HuH-7 (cell line): ENCODE measurements at regions not wholly inside any gene's neighbourhood (a gene's known extent, or its start where the extent isn't known, plus 50 kb on each side); places are given as distances from the start of the nearest gene placed in this dataset.

Experiments
- DNase-seq: peaks from one replicate; pipeline ENCODE4 v3.0.0; 2011; ENCODE audit warnings: low spot score

DNA sequence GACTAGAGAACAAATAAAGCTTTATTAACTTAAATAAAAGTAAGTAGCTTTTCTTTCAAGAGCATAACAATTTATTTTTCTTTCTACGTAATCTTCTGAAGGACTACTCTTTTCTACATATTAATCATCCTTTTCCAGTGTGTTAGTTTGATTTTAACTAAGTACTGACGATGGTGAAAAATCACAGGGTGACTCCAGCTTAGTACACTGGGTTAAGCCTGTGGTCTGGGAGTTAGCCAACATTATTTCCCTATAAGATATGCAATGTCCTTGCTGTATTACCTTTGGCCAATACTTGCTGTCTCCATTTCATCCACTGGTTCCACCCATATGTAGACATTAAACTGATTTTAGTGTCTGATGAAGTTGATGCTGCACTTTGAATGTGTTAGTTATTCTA is 508.6 kb upstream of the SUCLG2 start:
- DNase-seq = no peak

DNA sequence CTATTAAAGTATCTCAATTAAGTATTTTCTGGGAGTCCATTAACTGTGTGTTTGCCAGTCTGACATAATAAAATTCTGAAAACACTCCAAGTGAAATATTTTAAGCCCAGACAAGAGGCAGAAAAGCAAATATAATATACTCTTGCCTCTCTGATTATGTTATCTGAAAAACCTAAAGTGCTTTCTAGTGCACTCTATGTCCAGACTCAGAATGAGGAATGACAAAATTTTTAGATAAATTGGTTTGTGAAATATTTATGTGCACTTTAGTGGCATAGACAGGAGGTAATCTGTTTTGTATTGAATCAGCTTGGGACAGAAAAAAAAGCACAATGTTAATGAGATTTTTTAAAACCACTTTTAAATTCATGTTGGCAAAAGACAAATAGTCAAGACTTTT is 508.2 kb upstream of the SUCLG2 start:
- DNase-seq = no peak

DNA sequence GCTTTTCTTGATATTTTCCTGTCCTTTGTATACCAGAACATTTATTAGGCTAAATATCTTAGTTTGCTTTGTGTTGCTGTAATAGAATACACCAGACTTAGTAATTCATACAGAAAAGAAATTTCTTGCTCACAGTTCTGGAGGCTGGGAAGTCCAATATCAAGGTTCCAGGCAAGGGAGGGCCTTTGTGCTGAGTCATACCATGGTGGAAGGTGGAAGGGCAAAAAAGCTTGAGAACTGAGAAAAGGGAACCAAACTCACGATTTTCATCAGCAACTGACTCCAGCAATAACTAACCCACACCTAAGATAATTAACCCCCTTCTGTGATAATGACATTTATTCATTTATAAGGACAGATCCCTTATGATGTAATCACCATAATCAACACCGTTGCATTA is 496.9 kb upstream of the SUCLG2 start:
- no peak for DNase-seq

DNA sequence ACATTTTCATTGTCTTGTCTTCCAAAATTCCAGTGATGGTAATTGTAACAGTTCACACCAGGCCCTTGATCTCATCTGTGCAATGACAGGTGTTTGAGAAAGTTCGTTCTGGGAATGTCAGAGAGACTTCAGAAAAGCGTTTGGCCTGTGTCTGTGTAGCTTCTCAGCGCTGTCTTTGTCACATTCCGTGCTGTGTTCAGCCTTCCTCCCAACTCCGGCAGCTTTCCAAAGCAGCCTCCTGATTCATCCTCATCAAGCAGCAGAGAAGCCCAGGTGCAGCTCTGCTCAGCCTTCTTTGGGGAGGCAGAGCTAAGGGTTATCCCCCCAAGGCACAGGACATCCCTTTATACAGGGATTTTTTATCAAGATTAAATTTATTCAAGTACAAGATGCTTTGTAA is 494.0 kb upstream of the SUCLG2 start:
- no peak for DNase-seq

DNA sequence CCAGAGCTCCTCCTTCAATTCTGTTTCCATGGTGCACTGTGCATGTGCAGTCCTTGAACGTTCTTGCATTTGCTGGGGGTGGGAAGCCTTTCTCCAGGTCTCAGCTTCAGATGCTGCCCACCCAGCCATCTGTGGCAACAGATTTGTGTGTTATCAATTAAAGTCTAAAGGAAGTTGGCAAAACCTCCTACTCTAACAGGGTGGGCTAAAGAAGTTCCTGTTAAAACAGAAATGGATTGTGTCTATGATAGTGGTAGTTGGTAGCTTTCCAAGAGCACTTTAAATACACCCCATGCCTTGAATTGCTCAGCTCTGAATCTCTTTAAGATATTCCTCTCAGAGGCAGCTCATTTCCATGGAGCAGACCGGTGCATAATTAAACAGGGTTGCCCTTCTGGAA is 488.0 kb upstream of the SUCLG2 start:
- DNase-seq = no peak

DNA sequence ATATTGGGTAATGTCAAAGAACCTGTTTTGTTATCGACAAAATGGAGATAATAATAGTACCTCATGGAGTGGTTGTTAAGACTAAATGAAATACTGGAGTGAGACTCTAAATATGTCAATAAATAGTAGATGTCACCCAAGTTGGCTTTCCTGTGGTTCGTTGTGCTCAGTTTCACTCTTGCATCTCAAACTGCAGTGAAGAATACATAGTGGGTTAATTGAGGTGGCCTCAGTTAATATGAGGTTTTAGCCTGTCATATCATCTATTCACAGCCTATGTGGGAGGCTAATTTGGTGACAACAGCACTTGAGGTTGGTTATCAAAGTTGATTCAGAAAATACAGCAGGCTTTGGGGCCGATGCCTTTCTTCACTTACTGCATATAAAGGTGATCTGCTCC is 485.5 kb upstream of the SUCLG2 start:
- no peak for DNase-seq

DNA sequence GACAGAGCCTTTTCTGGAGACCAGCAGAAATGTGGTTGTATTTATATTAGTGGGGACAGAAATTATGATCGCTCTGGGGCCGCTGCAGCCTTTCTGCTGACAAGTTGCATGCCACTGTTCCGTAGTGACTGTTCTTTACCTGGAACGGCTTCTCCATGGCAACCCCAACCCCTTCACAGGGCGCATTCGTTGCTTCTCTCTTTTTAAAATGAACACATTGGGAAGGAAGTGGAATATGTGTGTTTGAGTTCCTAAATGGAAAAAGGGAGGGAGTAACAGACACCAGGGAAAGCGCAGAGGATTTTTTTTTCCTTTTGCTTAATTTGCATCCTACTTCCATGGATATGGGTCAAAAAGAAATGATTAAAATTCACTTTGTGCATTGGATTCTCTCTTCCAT is 482.0 kb upstream of the SUCLG2 start:
- DNase-seq = no peak

DNA sequence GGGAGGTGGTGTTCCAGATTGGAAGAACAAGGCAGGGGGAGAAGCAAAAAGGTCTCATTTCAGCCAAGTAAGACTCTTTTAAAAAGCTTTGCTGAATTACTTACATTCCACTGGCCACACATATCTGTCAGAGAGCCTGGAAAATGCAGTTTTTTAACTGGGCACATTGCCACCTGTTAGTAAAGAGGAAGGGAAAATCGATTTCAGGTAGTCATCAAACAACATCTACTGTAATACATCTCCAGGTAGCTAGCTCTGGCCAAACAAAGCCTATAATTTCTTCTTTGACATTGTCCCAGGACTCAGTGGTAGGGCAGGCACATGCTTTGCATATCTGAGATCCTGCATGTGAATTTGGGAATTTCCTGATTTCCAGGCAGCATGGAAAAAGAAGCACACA is 480.7 kb upstream of the SUCLG2 start:
- DNase-seq = no peak

DNA sequence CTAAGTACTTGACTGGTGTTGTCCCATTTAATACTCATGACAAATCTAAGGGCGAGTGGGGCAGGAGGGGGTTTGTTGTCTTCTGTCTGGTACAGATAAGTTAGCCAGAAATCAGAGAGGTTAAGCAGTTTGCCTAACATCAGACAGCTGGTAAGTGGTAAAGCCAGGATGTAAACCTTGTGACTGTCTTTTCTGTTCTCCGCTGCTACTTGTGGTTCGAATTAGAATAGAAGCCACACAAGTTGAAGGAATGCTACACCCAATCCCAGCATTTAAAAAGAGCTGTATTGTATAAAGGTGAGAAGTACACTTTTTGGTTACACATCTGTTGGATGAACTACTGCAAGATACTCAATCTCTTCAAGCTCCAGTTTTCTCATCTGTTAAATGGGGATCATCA is 474.7 kb upstream of the SUCLG2 start:
- no peak for DNase-seq

DNA sequence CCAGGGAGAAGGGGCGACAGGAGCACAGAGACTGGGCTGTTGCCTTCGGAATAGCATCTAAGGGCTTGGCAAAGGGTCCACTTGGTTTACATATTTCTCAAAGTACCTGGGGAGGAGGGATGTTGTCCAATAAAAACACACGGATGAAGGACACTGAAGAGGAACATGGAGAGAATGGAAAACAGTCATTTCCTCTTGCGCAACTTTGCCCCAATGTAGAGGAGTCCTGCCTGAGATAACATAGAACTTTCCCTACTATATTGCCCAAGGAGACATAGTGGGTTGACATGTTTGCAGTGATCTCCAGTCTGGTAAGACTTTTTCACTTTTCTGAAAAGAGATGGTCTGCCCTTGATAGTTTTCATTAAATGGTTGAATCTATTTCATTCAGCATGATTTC is 468.8 kb upstream of the SUCLG2 start:
- DNase-seq = no peak

DNA sequence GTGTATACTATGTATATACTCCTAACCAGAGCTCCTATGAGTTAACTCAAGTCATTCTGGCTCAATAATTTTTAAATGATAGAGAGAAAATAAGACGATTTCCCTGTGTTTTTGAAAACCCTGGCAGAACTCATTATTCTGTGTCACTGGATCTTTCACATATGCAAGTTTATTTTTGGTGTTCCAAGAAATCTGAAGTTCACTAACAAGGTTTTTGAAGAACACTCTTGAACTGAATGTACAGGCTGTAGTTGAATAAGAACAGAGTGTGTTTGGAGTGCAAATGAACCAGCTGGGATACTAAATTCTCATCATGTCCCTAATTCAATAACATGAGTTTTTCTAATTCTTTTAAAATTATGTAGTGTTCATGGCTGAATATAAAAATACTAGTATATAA is 466.9 kb upstream of the SUCLG2 start:
- no peak for DNase-seq

DNA sequence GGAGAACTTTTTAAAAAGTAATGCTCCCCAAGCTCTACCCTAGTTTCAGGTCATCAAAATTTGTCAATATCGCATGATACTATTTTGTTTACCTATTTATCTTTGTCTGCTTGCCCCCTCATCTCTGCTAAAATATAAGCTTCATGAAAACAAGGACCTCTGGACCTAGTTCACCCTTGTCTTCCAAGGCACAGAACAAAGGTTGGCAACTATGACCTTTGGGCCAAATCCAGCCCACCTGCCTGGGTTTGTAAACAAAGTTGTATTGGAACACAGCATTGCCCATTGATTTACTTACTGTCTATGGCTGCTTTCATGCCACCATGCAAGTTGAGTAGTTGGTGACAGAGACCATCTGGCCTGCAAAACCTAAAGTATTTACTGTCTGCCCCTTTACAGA is 462.2 kb upstream of the SUCLG2 start:
- no peak for DNase-seq

DNA sequence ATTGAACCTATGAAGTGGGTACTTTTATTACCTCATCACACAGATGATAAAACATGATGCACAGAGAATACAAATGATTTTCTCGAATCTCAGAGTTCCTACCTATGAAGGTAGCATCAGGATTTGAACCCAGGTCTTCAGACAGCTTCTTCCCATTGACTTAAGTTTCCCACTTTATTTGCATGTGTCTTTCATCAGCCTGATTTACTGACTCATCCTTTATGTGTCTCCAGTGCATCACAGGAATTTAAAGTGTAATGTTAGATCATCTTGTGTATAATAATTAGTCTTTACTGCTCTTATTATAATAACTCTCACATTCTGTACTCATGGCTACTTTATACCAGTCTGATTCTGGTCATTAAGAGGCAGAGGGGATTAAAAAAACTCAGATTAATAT is 449.4 kb upstream of the SUCLG2 start:
- DNase-seq = no peak

DNA sequence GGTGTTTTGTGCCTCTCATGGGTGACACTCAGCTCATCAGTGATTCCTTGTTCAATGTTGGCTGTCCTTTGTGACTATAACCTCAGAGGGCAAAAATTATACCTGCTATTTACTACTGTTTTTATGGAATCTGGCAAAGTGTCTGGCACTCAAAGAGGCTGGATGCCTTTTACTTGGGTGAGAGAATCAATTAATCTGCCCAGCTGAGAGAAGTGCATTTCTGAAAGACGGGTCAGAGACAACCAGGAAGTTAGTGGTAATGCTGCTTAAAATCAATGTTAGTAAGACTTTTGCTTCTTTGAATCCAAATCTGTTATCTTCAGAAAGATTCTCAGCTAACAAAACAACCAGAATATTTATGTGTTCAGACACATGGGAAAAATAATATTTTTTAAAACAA is 436.2 kb upstream of the SUCLG2 start:
- DNase-seq = no peak

DNA sequence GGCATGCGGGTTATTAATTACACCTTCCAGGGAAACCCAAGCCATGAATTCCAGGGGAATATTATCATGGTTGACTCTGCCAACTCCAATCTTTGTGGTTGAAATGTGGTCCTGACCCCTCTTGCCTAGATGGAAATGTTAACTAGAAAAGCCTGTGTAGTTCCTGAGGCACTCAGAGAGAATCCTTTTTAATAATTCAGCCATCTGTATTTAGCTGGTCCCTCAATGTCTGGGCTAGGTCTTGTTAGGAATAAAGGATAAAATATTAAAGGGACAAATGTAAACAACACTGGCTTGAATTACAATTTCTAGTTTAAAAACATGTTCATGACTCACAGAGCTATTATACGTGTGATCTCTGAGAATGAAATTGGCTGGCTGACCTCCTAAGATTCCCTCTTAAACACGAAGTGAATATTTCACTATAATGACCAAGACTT is 435.2 kb upstream of the SUCLG2 start:
- no peak for DNase-seq

DNA sequence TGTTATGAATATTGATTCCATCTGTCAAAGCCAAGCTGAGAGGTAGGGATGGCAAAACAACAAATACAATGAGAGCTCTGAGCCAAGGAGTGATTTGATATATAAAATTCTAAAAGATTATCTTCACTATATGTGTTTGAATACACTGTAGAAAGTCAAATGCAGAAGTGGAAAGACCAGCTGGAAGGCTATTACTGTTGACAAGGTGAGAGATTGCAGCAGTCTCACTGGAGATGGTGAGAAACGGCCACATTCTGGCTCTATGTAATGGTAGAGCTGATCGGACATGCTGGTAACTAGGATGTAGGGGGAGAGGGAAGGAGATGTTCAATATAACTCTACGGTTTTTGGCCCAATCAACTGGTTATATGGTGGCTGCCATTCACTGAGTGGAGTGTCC is 434.2 kb upstream of the SUCLG2 start:
- no peak for DNase-seq

DNA sequence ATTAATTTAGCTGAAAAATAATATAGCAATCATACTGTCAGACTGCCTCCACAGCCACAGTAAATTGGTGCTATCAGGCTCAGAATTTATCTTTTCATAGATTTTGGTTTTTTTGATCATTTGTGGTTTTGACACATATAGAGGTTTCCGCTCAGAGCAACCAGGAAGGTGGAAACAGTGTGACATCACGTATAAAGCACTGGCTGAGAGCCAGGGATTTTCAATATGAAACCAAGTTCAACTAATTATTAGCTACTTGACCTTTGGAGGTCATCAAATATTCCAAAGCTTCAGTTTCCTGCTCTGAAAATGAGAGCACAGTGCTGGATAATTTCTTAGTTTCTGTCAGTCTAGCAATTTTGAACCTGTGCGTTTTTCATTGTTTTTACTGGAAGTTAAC is 433.8 kb upstream of the SUCLG2 start:
- DNase-seq = no peak

DNA sequence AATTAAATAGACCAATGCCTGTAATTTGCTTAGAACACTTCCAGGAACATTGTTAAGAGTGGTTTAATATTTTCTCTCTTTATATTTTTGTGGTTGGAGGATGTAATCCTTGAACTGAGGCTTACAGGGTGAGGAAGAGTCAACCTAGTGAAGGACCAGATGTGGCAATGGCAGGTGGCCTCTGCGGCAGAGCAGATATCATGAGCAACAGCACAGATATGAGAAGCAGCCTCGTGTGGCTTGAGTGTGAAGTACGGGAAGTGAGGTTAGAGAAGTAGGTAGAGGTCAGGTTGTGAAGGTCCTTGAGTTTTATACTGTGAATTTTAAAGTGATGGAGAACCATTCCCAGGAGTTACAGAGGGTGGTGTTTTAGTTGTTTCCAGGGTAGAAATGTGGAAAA is 417.6 kb upstream of the SUCLG2 start:
- DNase-seq = no peak

DNA sequence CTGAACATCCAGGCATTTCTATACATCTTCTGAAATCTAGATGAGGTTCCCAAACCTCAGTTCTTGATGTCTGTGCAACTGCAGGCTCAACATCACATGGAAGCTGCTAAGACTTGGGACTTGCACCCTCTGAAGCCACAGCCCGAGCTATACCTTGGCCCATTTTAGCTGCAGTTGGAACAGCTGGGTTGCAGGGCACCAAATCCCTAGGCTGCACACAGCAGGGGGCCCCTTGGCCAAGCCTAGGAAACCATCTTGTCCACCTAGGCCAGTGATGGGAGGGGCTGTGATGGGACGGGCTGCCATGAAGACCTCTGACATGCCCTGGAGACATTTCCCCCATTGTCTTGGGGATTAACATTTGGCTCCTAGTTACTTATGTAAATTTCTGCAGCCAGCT is 415.8 kb upstream of the SUCLG2 start:
- no peak for DNase-seq

DNA sequence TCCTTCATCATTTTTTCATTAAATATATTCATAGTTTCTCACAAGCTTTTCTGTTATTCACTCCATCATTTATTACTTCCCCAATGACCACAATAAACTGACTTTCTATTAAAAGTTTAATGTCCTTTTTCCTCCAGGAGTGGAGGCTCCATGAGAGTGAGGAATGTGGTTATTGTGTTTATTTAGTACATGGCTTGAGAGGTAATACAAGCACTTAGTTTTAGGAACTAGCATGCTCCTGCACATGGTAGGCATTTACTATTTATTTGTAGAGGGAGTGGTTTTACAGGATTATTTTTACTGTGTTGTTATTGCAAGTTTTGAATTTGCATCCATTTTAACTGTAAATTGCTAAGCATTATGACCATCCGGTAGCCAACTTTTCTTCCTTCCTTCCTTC is 412.9 kb upstream of the SUCLG2 start:
- DNase-seq = no peak

DNA sequence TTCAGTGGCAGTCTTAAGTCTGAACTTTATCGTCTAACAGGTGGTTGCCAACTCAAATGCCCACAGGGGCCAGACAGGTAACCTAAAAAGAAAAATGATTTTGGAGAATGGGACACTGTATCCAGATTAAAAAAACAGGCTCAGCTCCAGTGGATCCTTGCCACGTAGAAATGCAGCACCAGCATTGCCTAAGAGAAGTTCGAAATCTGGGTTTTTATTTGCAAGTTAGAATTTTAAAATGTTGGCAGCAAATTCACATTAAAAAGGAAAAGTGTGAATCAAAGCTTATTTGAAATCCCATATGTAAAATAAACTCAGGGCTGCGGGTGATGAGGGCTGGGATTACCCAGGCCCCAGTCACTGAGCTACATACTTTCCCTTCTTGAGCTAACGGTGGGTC is 408.5 kb upstream of the SUCLG2 start:
- no peak for DNase-seq

DNA sequence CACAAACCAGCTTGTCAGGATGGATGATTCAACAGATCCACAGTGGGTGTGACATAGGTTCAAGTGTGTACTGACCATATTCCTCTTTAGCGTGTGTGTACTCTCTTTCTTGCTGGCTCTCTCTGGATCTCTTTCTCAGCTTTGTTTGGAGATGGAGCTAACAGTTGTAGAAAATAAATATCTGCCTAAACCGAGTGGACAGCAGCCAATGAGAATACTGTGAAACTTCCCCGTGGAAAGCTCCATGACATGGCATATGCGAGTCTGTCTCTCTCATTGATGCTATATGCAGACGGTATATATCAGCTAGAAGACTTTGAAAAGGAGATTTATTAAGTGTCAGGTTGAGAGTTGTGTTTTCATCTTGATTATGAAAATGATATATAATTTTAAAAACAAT is 406.5 kb upstream of the SUCLG2 start:
- DNase-seq = no peak

DNA sequence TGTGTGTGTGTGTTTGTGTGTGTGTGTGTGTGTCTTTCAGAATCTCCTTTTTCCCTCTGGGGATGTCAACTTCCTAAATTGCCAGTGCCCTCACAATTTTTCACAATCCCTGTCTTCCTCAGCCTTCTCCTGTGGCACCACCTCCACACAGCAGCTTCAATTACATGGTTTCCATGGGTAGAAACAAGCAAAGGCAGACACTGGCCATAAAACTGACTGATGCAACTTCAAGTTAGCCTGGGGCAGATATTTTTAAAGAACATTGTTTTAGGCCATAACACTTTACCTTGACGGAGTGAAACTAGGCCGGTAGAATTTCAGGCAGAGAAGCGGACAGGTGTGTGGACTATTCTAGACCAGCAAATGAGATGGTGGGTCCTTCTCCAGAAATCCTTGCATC is 405.8 kb upstream of the SUCLG2 start:
- no peak for DNase-seq

DNA sequence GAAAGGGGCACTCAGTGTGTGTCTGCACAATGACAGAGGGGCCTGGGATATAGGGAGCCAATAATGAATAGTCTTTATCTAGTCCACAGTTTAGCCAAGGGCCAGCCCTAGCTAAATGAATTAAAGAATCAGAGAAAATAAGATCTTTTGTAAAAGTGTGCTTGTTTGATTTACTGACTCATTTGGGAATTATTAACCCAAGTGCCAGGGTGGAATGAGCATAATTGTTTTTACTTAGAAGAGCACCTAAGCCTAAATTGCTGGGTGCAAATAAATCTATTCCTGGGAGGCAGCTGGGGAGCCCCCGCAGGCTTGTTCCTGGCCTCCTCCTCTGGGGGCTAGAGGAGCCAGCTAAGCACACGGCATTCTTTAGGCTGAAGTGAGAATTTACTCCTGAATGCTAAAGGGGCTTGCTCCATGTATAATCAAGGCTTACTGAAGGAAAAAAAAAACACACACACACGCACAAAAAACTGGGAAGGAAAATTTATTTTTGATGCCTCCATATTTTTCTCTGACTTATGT is 405.3 kb upstream of the SUCLG2 start:
- DNase-seq = no peak

DNA sequence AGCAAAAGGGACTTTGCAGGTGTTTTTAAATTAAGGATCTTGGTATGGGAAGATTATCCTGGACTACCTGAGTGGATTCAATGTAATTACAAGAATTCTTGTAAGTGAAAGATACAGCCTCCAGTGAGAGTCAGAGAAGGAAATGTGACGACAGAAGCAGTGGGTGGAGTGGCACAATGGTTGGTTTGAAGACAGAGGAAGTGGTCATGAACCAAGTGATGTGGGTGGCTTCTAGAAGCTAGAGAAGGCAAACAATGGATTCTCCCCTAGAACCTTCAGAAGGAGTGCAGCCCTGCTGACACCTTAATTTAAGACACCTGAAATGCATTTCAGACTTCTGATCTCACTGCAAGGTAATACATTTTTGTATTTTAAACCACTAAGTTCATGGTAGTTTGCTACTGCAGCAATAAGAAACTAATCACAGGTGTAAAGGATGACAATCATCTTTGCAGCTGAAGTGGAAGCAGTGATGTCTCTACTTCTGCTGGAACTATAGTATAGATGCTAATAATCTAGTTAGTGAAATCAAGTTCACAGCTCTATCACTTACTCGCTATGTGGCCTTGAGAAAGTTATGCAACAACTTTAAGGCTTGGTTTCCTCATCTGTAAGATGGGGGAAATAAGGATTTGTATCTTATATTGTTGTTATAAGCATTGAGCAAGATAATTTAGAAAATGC is 403.4 kb upstream of the SUCLG2 start:
- DNase-seq = no peak
